ENCODE measurements at regions not wholly inside any gene's neighbourhood (a gene's known extent, or its start where the extent isn't known, plus 50 kb on each side); places are given as distances from the start of the nearest gene placed in this dataset.

- no peaks in the 10 kb centered on the region for H3K27me3 ChIP-seq (ENCODE audit: insufficient read depth, low read length, poor library complexity, severe bottlenecking)
- no peaks in the 10 kb centered on the region for H3F3A ChIP-seq (ENCODE audit: low read depth)
- no peak overlapping the region for H3K4me3 ChIP-seq (ENCODE audit: low read length, poor library complexity, severe bottlenecking)
- TF ChIP-seq EZH2phosphoT487 (IDR thresholded peaks at IDR 0.05; ENCODE audit: borderline replicate concordance) (no peak), CTCF (conservative IDR thresholded peaks at IDR 0.05; ENCODE audit: low read length) (no peak)
- H3K9me2 ChIP-seq (replicated peaks; ENCODE audit: low read depth, low read length) = no peaks in the 10 kb centered on the region
- H4K20me1 ChIP-seq (ENCODE audit: insufficient read depth, low read length, poor library complexity, severe bottlenecking) = no peaks in the 10 kb centered on the region
- no peak overlapping the region for H3K4me2 ChIP-seq (ENCODE audit: low read depth, low read length, poor library complexity, severe bottlenecking)
- H2AFZ ChIP-seq (ENCODE audit: low read length) = no peak overlapping the region
- no peak overlapping the region for H3K9ac ChIP-seq (ENCODE audit: low read depth, low read length, poor library complexity, severe bottlenecking)
- no peaks in the 10 kb centered on the region for H3K79me2 ChIP-seq (ENCODE audit: insufficient read depth, low read length)
- no peaks in the 10 kb centered on the region for H3K4me1 ChIP-seq (ENCODE audit: insufficient read depth, low read length, poor library complexity, severe bottlenecking)
- H3K9me3 ChIP-seq (ENCODE audit: insufficient read depth, low read depth, low read length) = no peaks in the 10 kb centered on the region
- no peaks in the 10 kb centered on the region for H3K36me3 ChIP-seq (ENCODE audit: insufficient read depth, low read length)
These were observed 582.4 kb downstream of the LTN1 start for GRCh38 chr21:28410256-28410655.

GRCh38 chr21:28402616-28402989, 590.1 kb downstream of the LTN1 start:
- H3K4me3 ChIP-seq (ENCODE audit: low read length, poor library complexity, severe bottlenecking) = no peak overlapping the region
- no peaks in the 10 kb centered on the region for H3K4me1 ChIP-seq (ENCODE audit: insufficient read depth, low read length, poor library complexity, severe bottlenecking)
- no peaks in the 10 kb centered on the region for H3K9me2 ChIP-seq (replicated peaks; ENCODE audit: low read depth, low read length)
- H3K27me3 ChIP-seq (ENCODE audit: insufficient read depth, low read length, poor library complexity, severe bottlenecking) = no peaks in the 10 kb centered on the region
- no peak overlapping the region for H2AFZ ChIP-seq (ENCODE audit: low read length)
- no peak overlapping the region for H3K4me2 ChIP-seq (ENCODE audit: low read depth, low read length, poor library complexity, severe bottlenecking)
- no peaks in the 10 kb centered on the region for H3K36me3 ChIP-seq (ENCODE audit: insufficient read depth, low read length)
- no peak overlapping the region for H3K9ac ChIP-seq (ENCODE audit: low read depth, low read length, poor library complexity, severe bottlenecking)
- H3F3A ChIP-seq (ENCODE audit: low read depth) = no peaks in the 10 kb centered on the region
- H3K9me3 ChIP-seq (ENCODE audit: insufficient read depth, low read depth, low read length) = no peaks in the 10 kb centered on the region
- TF ChIP-seq EZH2phosphoT487 (IDR thresholded peaks at IDR 0.05; ENCODE audit: borderline replicate concordance) (no peak), CTCF (conservative IDR thresholded peaks at IDR 0.05; ENCODE audit: low read length) (no peak)
- H4K20me1 ChIP-seq (ENCODE audit: insufficient read depth, low read length, poor library complexity, severe bottlenecking) = no peaks in the 10 kb centered on the region
- H3K79me2 ChIP-seq (ENCODE audit: insufficient read depth, low read length) = no peaks in the 10 kb centered on the region

DNA sequence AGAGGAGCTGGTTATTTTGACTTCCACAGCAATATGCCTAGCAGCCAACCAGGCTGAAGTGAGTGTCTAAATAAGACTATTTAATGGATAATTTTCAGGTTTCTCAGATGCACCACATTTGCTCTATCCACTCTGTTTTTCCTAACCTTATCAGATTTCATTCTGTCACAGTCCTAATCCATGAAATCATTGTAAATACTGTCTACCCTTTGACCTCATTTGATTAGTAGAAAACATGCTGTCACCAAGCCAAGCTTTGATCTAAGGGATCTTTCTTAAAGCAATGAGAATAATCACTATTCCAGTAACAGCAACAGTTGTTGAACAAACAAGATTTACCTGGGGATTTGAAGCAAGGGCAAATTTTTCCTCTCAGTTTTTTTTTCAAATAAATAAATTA, 595.6 kb downstream of the LTN1 start:
- TF ChIP-seq CTCF (conservative IDR thresholded peaks at IDR 0.05; ENCODE audit: low read length) (no peak), EZH2phosphoT487 (IDR thresholded peaks at IDR 0.05; ENCODE audit: borderline replicate concordance) (no peak)
- Histone ChIP-seq H3K4me2 (ENCODE audit: low read depth, low read length, poor library complexity, severe bottlenecking) (no peak overlapping the region), H3K27me3 (ENCODE audit: insufficient read depth, low read length, poor library complexity, severe bottlenecking) (no peaks in the 10 kb centered on the region), H3K79me2 (ENCODE audit: insufficient read depth, low read length) (no peaks in the 10 kb centered on the region), H3K9me3 (ENCODE audit: insufficient read depth, low read depth, low read length) (peaks cover 5% of the 10 kb centered on the region; the same call in 1 of the 2 replicates), H4K20me1 (ENCODE audit: insufficient read depth, low read length, poor library complexity, severe bottlenecking) (no peaks in the 10 kb centered on the region), H3K4me3 (ENCODE audit: low read length, poor library complexity, severe bottlenecking) (no peak overlapping the region), H3K9ac (ENCODE audit: low read depth, low read length, poor library complexity, severe bottlenecking) (no peak overlapping the region), H3K4me1 (ENCODE audit: insufficient read depth, low read length, poor library complexity, severe bottlenecking) (no peaks in the 10 kb centered on the region), H3F3A (ENCODE audit: low read depth) (no peaks in the 10 kb centered on the region), H3K36me3 (ENCODE audit: insufficient read depth, low read length) (no peaks in the 10 kb centered on the region), H3K9me2 (replicated peaks; ENCODE audit: low read depth, low read length) (no peaks in the 10 kb centered on the region), H2AFZ (ENCODE audit: low read length) (no peak overlapping the region)

Measured in Loucy (cell line).